ENCODE measurements at regions not wholly inside any gene's neighbourhood (a gene's known extent, or its start where the extent isn't known, plus 50 kb on each side); places are given as distances from the start of the nearest gene placed in this dataset.

- no peak for TF ChIP-seq POLR2A (IDR thresholded peaks at IDR 0.05; ENCODE audit: low read length)
- TF ChIP-seq GATA1 (IDR thresholded peaks at IDR 0.05; ENCODE audit: low read depth, low read length): no peak
Observed at GRCh38 chr11:92766698-92767097, 202.8 kb upstream of the MTNR1B start.
